ENCODE measurements at regions not wholly inside any gene's neighbourhood (a gene's known extent, or its start where the extent isn't known, plus 50 kb on each side); places are given as distances from the start of the nearest gene placed in this dataset.

GRCh38 chr10:4080225-4080805 lies 295.3 kb upstream of the KLF6 start:
- TF ChIP-seq CTCF (IDR thresholded peaks at IDR 0.05; ENCODE audit: low read depth, low read length, missing control alignments): no peak
- DNase-seq (ENCODE audit: low read depth): no peak
- no peak overlapping the region for H3K4me3 ChIP-seq (ENCODE audit: low read depth, low read length)

- no peak overlapping the region for H3K4me3 ChIP-seq (ENCODE audit: low read depth, low read length)
- no peak for TF ChIP-seq CTCF (IDR thresholded peaks at IDR 0.05; ENCODE audit: low read depth, low read length, missing control alignments)
- DNase-seq (ENCODE audit: low read depth): no peak
Observed at GRCh38 chr10:4079803-4080202, 294.8 kb upstream of the KLF6 start.

- DNase-seq (ENCODE audit: low read depth): no peak
- TF ChIP-seq CTCF (IDR thresholded peaks at IDR 0.05; ENCODE audit: low read depth, low read length, missing control alignments): no peak
- no peak overlapping the region for H3K4me3 ChIP-seq (ENCODE audit: low read depth, low read length)
Observed at GRCh38 chr10:4077804-4078203, 292.8 kb upstream of the KLF6 start.

- TF ChIP-seq CTCF (IDR thresholded peaks at IDR 0.05; ENCODE audit: low read depth, low read length, missing control alignments): no peak
- no peak for DNase-seq (ENCODE audit: low read depth)
- no peak overlapping the region for H3K4me3 ChIP-seq (ENCODE audit: low read depth, low read length)
Observed at GRCh38 chr10:4076983-4077382, 292.0 kb upstream of the KLF6 start.

- H3K4me3 ChIP-seq (ENCODE audit: low read depth, low read length): no peak overlapping the region
- no peak for DNase-seq (ENCODE audit: low read depth)
- no peak for TF ChIP-seq CTCF (IDR thresholded peaks at IDR 0.05; ENCODE audit: low read depth, low read length, missing control alignments)
Observed at GRCh38 chr10:4075443-4075842, 290.4 kb upstream of the KLF6 start.

GRCh38 chr10:4074545-4075407 lies 289.8 kb upstream of the KLF6 start:
- no peak overlapping the region for H3K4me3 ChIP-seq (ENCODE audit: low read depth, low read length)
- no peak for TF ChIP-seq CTCF (IDR thresholded peaks at IDR 0.05; ENCODE audit: low read depth, low read length, missing control alignments)
- no peak for DNase-seq (ENCODE audit: low read depth)

Data from GM12864 (cell line).